Testis (tissue), 2 donors: ENCODE measurements at regions not wholly inside any gene's neighbourhood (a gene's known extent, or its start where the extent isn't known, plus 50 kb on each side); places are given as distances from the start of the nearest gene placed in this dataset.

ENCODE experiments used
- DNase-seq: peaks from one replicate; pipeline ENCODE4 v3.0.0-alpha.2; 2019
- H3K27ac ChIP-seq, 2 donors: fragments of 200-600 bp; sonication (generic); one replicate each; pipeline ENCODE4 v1.5.1; 2019
- H3K27me3 ChIP-seq: fragments of 200-600 bp; sonication (generic); one replicate; pipeline ENCODE4 v1.5.1; 2019
- H3K36me3 ChIP-seq: fragments of 200-600 bp; sonication (generic); one replicate; pipeline ENCODE4 v1.5.1; 2017; ENCODE audit warnings: low read depth; ENCODE audit errors: missing control alignments
- H3K4me1 ChIP-seq: fragments of 200-600 bp; sonication (generic); one replicate; pipeline ENCODE4 v1.5.1; 2019
- H3K4me3 ChIP-seq, 2 donors: fragments of 200-600 bp; sonication (generic); one replicate each; pipeline ENCODE4 v1.5.1; 2017 to 2019
- H3K9me3 ChIP-seq: fragments of 200-600 bp; sonication (generic); one replicate; pipeline ENCODE4 v1.5.1; 2017
- CTCF ChIP-seq, 3 experiments: fragments of 450-650 bp in 2 of 3; fragments of 200-600 bp in 1 of 3; sonication (generic) in 1 of 3; IDR thresholded peaks; one replicate each; pipeline ENCODE4 v1.5.1; 2016 to 2019; ENCODE audit warnings: antibody characterized with exemption in 3 of 3, mild to moderate bottlenecking in 2 of 3, moderate library complexity in 1 of 3
- POLR2A ChIP-seq: fragments of 450-650 bp; IDR thresholded peaks from one replicate; pipeline ENCODE4 v1.6.1; 2017; ENCODE audit warnings: antibody characterized with exemption, mild to moderate bottlenecking, moderate library complexity
- WGBS, 2 donors: methylation state at CpG; one replicate each; pipeline ENCODE4 v1.1.5; 2018; 5-methylcytosine and 5-hydroxymethylcytosine counted together
- intact Hi-C: fragments of 100-400 bp; cut with DNase I; formaldehyde crosslinking; loops from one replicate; pipeline ENCODE4 v1.15.1; 2023; ENCODE audit warnings: low total_unique reads

GRCh38 chr5:3357291-3357690, 238.3 kb upstream of the IRX1 start:
- Histone ChIP-seq H3K4me1 (no peaks in the 10 kb centered on the region), H3K4me3 (no peak overlapping the region), H3K27ac (no peak overlapping the region), H3K27me3 (no peaks in the 10 kb centered on the region), H3K36me3 (no peaks in the 10 kb centered on the region), H3K9me3 (no peaks in the 10 kb centered on the region)
- WGBS, 2 donors, result 76 to 82% methylated on average over 5 of the region's 5 CpGs
- TF ChIP-seq CTCF (IDR thresholded peaks at IDR 0.05) (no peak), POLR2A (no peak)
- intact Hi-C loops, result no loop called here
- DNase-seq, result no peak

GRCh38 chr5:3356016-3356415, 239.6 kb upstream of the IRX1 start:
- H3K27me3 ChIP-seq, result no peaks in the 10 kb centered on the region
- TF ChIP-seq CTCF (IDR thresholded peaks at IDR 0.05), result no peak
- no peak for TF ChIP-seq POLR2A
- H3K4me3 ChIP-seq, result no peak overlapping the region
- H3K4me1 ChIP-seq, result no peaks in the 10 kb centered on the region
- intact Hi-C loops, result no loop called here
- DNase-seq, result peak; percentile 3
- no peaks in the 10 kb centered on the region for H3K36me3 ChIP-seq
- no peaks in the 10 kb centered on the region for H3K9me3 ChIP-seq
- H3K27ac ChIP-seq, result no peak overlapping the region

GRCh38 chr5:3355126-3355525, 240.5 kb upstream of the IRX1 start:
- no peak for DNase-seq
- intact Hi-C loops, result no loop called here
- Histone ChIP-seq H3K27me3 (no peaks in the 10 kb centered on the region), H3K9me3 (no peaks in the 10 kb centered on the region), H3K36me3 (no peaks in the 10 kb centered on the region), H3K4me3 (no peak overlapping the region), H3K4me1 (no peaks in the 10 kb centered on the region), H3K27ac (no peak overlapping the region)
- no peak for TF ChIP-seq POLR2A
- no peak for TF ChIP-seq CTCF (IDR thresholded peaks at IDR 0.05)

- no peak overlapping the region for H3K4me3 ChIP-seq
- H3K27ac ChIP-seq, result no peak overlapping the region
- 75 to 87% methylated on average over 7 of the region's 7 CpGs for WGBS, 2 donors
- no peaks in the 10 kb centered on the region for H3K36me3 ChIP-seq
- intact Hi-C loops, result no loop called here
- TF ChIP-seq POLR2A (no peak), CTCF (IDR thresholded peaks at IDR 0.05) (no peak)
- H3K27me3 ChIP-seq, result no peaks in the 10 kb centered on the region
- H3K4me1 ChIP-seq, result no peaks in the 10 kb centered on the region
- no peaks in the 10 kb centered on the region for H3K9me3 ChIP-seq
- no peak for DNase-seq
These were observed 241.0 kb upstream of the IRX1 start for GRCh38 chr5:3354606-3355005.

GRCh38 chr5:3353561-3353960, 242.1 kb upstream of the IRX1 start:
- Histone ChIP-seq H3K9me3 (no peaks in the 10 kb centered on the region), H3K27ac (no peak overlapping the region), H3K27me3 (no peaks in the 10 kb centered on the region), H3K4me1 (no peaks in the 10 kb centered on the region), H3K4me3 (no peak overlapping the region), H3K36me3 (no peaks in the 10 kb centered on the region)
- TF ChIP-seq POLR2A (no peak), CTCF (IDR thresholded peaks at IDR 0.05) (no peak)
- DNase-seq, result no peak
- WGBS, 2 donors, result 53 to 71% methylated on average over 4 to 7 of the region's 7 CpGs
- intact Hi-C loops, result no loop called here
